Activated CD4-positive, alpha-beta T cell treated with anti-CD3 and anti-CD28 coated beads, Interleukin-2, amount 10 ng/mL, durations not matched to agents 24 days and 14 days (primary cell): ENCODE measurements at regions not wholly inside any gene's neighbourhood (a gene's known extent, or its start where the extent isn't known, plus 50 kb on each side); places are given as distances from the start of the nearest gene placed in this dataset.

Experiments
- DNase-seq: peaks from one replicate; pipeline ENCODE4 v3.0.0; 2022
- H3K27ac Mint-ChIP-seq: one replicate; pipeline ENCODE4 v1.8.0; 2022; ENCODE audit warnings: mild to moderate bottlenecking, mixed read lengths
- H3K27me3 Mint-ChIP-seq: one replicate; pipeline ENCODE4 v1.8.0; 2022; ENCODE audit warnings: mixed read lengths
- H3K36me3 Mint-ChIP-seq: one replicate; pipeline ENCODE4 v1.8.0; 2022; ENCODE audit warnings: low read depth, mild to moderate bottlenecking, mixed read lengths
- H3K4me1 Mint-ChIP-seq: one replicate; pipeline ENCODE4 v1.8.0; 2021; ENCODE audit warnings: mixed read lengths
- H3K4me3 Mint-ChIP-seq: one replicate; pipeline ENCODE4 v1.8.0; 2022; ENCODE audit warnings: mild to moderate bottlenecking, moderate library complexity, mixed read lengths
- H3K9me3 Mint-ChIP-seq: one replicate; pipeline ENCODE4 v1.8.0; 2021; ENCODE audit warnings: mixed read lengths
- intact Hi-C: fragments of 100-400 bp; cut with micrococcal nuclease; formaldehyde crosslinking; loops from one replicate; pipeline ENCODE4 v1.15.1; 2023

DNA sequence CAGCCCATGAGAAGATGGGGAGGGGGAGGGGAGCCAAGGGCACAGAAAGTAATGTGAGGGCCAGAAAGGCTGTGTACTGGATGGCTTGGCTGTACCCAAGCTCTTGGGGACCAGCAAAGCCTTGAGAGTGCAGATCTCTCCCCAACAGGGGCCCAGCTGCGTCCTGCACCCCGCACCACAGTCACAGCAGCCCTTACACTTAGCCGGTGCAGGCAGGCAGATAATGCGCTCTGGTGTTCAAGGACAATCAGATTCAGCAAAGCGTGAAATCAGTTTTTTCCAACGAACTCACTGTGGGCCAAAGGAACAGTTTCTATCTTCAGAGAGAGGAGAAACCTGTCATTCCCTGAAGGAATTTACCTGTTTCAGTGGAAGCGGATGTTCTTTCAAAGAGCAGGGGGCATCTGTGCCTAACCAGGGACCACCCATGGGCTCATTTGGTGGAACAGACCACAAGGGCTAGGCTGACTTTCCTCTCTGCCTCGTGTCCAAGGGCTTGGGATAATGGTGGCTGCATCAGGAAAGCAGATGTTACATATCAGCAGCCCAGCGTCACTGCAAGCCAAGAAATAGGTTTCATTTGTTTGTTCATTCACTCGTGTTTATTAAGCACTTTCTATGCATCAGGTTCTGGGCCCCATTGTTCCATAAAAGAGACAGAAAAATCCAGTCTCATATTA, 81.2 kb upstream of the SPON1 start:
- H3K27me3 Mint-ChIP-seq, result no peaks in the 10 kb centered on the region
- no peak overlapping the region for H3K27ac Mint-ChIP-seq
- H3K9me3 Mint-ChIP-seq, result no peaks in the 10 kb centered on the region
- peaks cover 10% of the 10 kb centered on the region for H3K4me1 Mint-ChIP-seq
- DNase-seq, result no peak
- intact Hi-C loops, result no loop called here
- no peak overlapping the region for H3K4me3 Mint-ChIP-seq
- no peaks in the 10 kb centered on the region for H3K36me3 Mint-ChIP-seq

DNA sequence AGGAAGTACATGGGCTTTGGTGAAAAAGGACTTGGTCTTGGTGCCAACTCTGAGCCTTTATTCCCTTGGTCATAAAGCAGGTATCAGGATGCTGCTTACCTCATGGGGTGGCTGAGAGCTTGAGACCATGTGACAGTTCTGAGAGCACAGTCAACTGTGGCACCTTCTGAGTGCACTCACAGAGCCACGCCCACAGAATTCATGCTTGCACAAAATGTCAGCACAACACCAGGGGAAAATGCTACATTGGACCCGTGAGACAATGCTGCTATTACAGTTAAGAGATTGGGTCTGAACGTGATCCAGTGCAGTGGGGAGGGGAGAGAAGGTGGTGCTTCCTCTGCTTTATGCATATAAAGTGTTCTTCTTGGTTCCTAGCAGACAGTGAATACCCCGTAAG, 79.5 kb upstream of the SPON1 start:
- Mint-ChIP-seq H3K4me1 (peaks cover 5% of the 10 kb centered on the region), H3K27ac (no peak overlapping the region), H3K9me3 (peaks cover 4% of the 10 kb centered on the region), H3K4me3 (no peak overlapping the region), H3K36me3 (no peaks in the 10 kb centered on the region), H3K27me3 (peaks cover 3% of the 10 kb centered on the region)
- intact Hi-C loops, result no loop called here
- no peak for DNase-seq

DNA sequence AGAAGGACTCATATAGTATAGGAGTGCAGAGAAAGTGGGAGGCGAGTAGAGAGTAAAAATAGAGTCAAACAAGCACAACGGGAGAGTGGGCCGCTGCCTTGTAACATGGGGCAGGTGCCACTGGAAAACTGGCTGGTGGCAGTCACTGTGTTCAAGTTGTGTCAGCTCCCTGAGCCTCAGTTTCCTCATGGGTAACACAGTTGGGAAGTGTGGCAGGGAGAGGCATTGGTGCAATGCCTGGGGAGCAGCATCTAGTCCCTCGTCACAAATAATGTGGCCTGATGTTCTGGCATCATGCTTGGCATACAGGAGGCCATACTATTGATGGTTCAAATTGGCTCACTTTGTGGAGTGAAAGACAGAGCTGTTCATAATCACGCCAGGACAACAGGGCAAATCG, 78.9 kb upstream of the SPON1 start:
- Mint-ChIP-seq H3K4me3 (no peak overlapping the region), H3K4me1 (peaks cover 5% of the 10 kb centered on the region), H3K27me3 (peaks cover 3% of the 10 kb centered on the region), H3K9me3 (peaks cover 4% of the 10 kb centered on the region), H3K36me3 (no peaks in the 10 kb centered on the region), H3K27ac (no peak overlapping the region)
- DNase-seq, result no peak
- intact Hi-C loops, result no loop called here

DNA sequence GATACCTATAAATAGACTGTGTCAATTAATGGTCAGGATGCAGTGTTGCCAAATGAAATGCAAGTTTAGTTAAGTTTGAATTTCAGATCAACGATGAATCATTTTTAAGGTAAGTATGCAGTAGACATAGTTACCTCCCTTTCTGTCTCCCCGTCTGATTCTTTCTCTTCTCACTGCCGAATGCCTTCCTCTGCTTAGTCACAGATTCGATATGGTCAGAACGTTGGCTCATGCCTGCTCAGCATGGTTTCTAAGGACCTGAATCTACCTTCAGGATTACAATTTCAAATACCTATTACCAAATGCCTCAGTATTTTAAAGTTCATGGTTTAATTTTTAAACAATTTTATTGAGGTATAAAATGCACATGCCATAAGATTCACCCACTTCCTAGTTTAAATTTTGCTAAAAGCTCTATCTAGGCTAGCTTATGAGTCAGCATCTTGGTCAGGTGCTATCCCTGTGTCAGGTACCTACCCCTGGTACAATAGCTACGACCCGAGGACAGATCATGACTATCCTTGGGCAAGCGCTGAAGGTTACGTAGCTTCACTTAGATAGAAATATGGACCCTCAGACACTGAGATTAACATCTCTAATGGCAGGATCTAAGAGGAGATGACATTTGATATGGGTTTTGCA, 78.2 kb upstream of the SPON1 start:
- Mint-ChIP-seq H3K4me3 (no peak overlapping the region), H3K27me3 (peaks cover 3% of the 10 kb centered on the region)
- intact Hi-C loops, result no loop called here

DNA sequence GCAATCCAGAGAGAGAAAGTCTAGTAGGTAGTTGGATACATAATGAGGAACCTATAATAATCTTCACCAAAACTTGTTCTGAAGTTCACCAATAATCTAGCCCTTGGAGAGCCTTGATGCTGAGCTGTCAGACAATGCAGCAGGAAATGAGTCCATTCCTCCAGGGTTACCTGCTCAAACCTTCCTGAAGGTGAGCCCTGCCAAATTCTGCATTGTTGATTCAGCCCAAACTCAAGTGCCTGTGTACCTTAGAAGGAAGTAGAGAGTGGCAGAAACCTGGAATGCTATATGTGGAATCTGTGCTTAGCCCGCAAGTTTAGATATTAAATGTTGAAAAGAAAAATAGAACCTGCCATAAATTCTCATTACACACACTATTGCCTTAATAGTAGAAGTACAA, 77.4 kb upstream of the SPON1 start:
- no peaks in the 10 kb centered on the region for H3K36me3 Mint-ChIP-seq
- H3K27ac Mint-ChIP-seq, result no peak overlapping the region
- no peak for DNase-seq
- H3K4me3 Mint-ChIP-seq, result no peak overlapping the region
- intact Hi-C loops, result no loop called here
- peaks cover 4% of the 10 kb centered on the region for H3K9me3 Mint-ChIP-seq
- peaks cover 5% of the 10 kb centered on the region for H3K4me1 Mint-ChIP-seq
- H3K27me3 Mint-ChIP-seq, result peaks cover 5% of the 10 kb centered on the region

More for the DNA sequence above, 78.2 kb upstream of the SPON1 start:
- H3K27ac Mint-ChIP-seq, result no peak overlapping the region
- H3K36me3 Mint-ChIP-seq, result no peaks in the 10 kb centered on the region
- no peak for DNase-seq
- H3K4me1 Mint-ChIP-seq, result peaks cover 5% of the 10 kb centered on the region
- peaks cover 4% of the 10 kb centered on the region for H3K9me3 Mint-ChIP-seq

DNA sequence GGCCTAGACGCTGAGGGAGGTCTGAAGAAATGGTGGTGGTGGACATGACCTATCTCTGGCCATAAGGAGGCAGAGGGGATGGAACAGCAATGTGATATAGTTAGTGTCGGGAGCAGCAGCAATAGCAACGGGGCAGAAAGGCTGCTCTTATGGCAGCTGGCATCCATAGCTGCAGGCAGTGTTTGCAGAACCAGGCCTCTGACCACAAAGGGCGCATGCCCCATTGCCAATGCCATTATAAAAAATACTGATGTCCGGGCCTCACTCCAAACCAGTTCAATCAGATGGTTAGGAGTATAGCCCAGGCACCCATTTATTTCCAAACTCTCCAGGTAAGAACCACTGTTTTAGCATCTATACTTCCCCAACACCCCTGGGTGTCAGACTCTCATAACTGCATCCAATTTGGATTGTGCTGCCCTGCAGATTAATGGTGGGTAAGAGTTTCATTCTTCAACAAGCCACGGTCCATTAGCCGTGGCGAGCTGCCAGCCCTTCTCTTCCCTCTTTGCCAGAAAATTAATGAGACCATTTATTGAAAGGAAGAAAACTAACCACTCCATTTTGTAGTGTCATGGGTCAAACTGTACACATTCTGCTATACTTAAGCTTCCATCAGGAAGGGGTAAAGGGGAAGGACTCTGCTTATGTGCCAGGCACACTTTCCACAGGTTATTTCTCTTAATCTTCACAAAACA, 72.8 kb upstream of the SPON1 start:
- H3K4me1 Mint-ChIP-seq, result peaks cover 2% of the 10 kb centered on the region
- peaks cover 25% of the 10 kb centered on the region for H3K27me3 Mint-ChIP-seq
- peaks cover 12% of the 10 kb centered on the region for H3K9me3 Mint-ChIP-seq
- intact Hi-C loops, result no loop called here
- H3K36me3 Mint-ChIP-seq, result no peaks in the 10 kb centered on the region
- H3K4me3 Mint-ChIP-seq, result no peak overlapping the region
- DNase-seq, result peak; percentile 31
- H3K27ac Mint-ChIP-seq, result no peak overlapping the region

DNA sequence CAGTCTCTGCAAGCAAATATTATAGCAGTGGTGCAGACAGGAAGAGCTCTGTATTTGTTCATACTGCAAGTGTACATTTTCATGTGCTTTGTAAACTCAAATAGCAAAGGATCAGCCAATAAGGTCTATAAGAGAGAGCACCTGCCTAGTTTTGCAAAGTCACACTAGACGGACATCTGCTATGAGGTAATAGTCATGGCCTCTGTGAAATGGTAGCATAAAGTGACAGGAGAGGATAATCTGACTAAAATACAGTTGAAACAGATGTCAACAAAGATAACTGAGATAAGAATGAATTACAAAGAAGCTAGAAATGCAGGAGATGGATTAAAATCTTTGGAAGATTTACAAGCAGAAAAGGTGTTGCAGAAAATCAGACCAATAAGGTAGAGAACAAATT, 70.6 kb upstream of the SPON1 start:
- peaks cover 2% of the 10 kb centered on the region for H3K4me1 Mint-ChIP-seq
- intact Hi-C loops, result no loop called here
- no peak overlapping the region for H3K4me3 Mint-ChIP-seq
- H3K27ac Mint-ChIP-seq, result no peak overlapping the region
- peaks cover 13% of the 10 kb centered on the region for H3K9me3 Mint-ChIP-seq
- no peaks in the 10 kb centered on the region for H3K36me3 Mint-ChIP-seq
- DNase-seq, result no peak
- H3K27me3 Mint-ChIP-seq, result peaks cover 31% of the 10 kb centered on the region

DNA sequence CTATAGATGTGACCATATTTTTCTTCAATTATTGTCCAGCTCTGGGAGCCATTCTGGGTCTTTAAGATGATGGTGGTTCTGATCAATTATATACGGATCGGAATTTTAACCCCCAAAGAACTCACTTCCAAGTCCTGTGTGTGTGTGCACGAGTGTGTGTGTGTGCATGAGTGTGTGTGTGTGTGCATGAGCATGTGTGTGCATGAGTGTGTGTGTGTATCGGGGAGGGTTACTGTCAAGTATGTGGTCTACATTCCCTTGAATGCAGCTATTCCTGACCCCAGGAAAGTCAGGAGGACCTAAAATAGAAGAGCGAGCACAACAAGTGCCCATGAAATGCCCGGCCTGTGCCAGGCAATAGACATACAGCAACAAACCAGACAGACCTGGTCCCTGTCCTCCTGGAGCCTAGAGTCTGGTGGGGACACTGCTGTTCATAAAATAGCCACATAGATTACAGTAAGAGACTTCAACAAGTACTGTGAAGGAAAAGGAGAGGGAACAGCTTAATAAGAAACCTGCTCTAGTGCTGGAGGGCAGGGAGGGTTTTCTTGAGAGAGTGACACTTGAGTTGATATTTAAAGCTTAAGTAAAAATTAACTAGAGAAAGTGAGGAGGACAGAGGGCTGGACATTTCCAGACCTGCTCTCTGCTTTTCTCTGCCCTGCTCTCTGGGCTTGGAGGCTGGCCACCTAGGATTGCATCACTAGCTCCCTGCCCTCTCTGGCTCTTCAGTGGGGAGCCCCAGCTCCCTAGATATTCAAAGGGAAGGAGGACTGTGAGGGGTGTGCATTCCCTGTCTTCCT, 66.1 kb upstream of the SPON1 start:
- Mint-ChIP-seq H3K9me3 (peaks cover 12% of the 10 kb centered on the region), H3K36me3 (no peaks in the 10 kb centered on the region), H3K27me3 (peaks cover 43% of the 10 kb centered on the region), H3K4me1 (peaks cover under 1% of the 10 kb centered on the region), H3K4me3 (no peak overlapping the region), H3K27ac (no peak overlapping the region)
- intact Hi-C loops, result no loop called here
- DNase-seq, result no peak

DNA sequence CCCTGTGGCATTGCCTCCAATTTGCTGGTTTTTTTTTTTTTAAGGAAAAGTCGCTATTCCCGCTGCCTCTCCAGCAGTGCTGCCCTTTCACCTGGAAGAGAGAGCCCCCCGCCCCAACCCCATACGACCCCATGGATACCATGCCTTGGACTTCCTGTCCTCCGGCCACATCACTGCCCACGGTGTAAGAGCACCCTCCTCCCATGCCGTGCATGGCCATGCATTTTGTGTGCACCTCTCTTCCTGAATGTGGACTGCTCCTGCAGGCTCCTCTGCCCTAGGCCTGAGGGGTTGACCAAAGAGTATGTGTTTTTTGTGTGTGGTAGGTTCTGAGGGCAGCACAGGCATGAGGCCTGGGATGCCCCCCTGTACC, 65.6 kb upstream of the SPON1 start:
- DNase-seq, result no peak
- Mint-ChIP-seq H3K27ac (no peak overlapping the region), H3K4me3 (no peak overlapping the region), H3K27me3 (peaks cover 42% of the 10 kb centered on the region), H3K9me3 (peaks cover 11% of the 10 kb centered on the region), H3K4me1 (no peaks in the 10 kb centered on the region), H3K36me3 (no peaks in the 10 kb centered on the region)
- intact Hi-C loops, result no loop called here

DNA sequence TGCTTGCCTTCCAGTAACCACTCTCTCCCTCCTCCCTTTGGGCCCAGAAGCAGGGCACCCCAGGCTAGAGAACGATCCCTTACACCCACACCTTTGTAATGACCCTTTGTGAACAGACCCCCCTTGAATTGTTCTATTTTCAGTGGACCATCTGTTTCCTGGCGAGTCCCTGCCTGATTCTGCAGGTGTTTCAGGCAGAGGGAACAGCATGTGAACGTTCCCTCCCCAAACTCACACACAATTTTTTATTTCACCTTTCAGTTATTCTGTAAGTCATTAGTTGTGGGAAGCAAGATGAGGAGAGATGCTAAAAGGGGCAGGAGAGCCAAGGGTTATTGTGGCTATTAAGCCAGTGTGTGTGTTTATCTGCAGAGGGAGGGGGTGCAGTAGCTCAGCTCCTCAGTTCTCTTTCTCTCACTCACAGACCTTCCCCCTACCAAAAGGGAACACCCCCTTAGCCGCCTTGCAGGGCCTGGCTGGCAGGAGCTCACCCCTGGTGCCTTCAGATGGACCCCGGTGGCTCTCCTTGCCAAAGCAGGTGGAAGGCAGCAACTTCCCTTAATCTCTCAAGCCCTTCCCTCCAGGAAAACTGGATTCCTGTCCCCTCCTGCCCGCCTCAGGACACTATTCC, 64.8 kb upstream of the SPON1 start:
- Mint-ChIP-seq H3K9me3 (peaks cover 9% of the 10 kb centered on the region), H3K27ac (no peak overlapping the region), H3K36me3 (no peaks in the 10 kb centered on the region), H3K27me3 (peaks cover 39% of the 10 kb centered on the region), H3K4me1 (no peaks in the 10 kb centered on the region), H3K4me3 (no peak overlapping the region)
- DNase-seq, result no peak
- intact Hi-C loops, result no loop called here

DNA sequence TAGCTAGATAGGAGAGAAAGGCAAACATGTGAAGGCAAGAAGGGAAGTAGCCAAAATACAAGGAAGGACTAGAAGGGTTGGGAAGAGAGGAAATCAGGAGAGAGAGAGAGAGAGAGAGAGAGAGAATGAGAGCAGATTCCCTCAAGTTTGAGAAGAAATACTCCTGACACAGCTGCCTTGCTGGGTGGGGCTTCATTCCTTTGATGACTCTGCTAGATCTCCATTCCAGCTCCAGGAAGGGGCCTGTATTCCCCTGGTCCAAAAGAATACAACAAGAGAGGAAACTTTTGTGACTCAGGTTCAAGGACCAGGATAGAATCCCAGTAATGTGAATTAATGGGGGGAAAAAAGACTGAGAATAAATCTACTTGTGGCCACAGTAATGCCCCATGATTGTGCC, 62.9 kb upstream of the SPON1 start:
- no peak overlapping the region for H3K4me3 Mint-ChIP-seq
- peaks cover 25% of the 10 kb centered on the region for H3K27me3 Mint-ChIP-seq
- intact Hi-C loops, result no loop called here
- H3K36me3 Mint-ChIP-seq, result no peaks in the 10 kb centered on the region
- no peak overlapping the region for H3K27ac Mint-ChIP-seq
- H3K4me1 Mint-ChIP-seq, result no peaks in the 10 kb centered on the region
- H3K9me3 Mint-ChIP-seq, result peaks cover 9% of the 10 kb centered on the region
- no peak for DNase-seq

DNA sequence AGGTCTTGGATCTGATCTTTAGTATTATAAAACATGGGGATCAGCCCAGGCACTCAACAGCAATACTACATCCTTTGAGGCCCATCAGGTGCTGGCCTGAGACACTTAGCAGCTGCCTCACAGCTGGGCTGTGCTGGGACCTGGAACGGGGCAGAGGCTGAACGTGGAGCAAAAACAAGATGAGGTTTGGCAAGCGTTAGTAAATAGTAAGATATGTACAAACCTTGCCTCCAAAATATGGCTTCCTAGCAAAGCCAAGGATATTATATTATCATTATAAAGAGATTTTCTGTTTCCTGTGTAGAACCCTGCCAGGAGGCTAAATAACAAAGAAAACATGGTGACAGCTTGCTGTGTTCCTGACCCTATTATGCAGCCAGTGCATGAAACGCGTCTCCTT, 60.0 kb upstream of the SPON1 start:
- intact Hi-C loops, result no loop called here
- Mint-ChIP-seq H3K27me3 (peaks cover 18% of the 10 kb centered on the region), H3K27ac (no peak overlapping the region), H3K4me3 (no peak overlapping the region), H3K36me3 (no peaks in the 10 kb centered on the region), H3K9me3 (peaks cover 6% of the 10 kb centered on the region), H3K4me1 (no peaks in the 10 kb centered on the region)
- no peak for DNase-seq

DNA sequence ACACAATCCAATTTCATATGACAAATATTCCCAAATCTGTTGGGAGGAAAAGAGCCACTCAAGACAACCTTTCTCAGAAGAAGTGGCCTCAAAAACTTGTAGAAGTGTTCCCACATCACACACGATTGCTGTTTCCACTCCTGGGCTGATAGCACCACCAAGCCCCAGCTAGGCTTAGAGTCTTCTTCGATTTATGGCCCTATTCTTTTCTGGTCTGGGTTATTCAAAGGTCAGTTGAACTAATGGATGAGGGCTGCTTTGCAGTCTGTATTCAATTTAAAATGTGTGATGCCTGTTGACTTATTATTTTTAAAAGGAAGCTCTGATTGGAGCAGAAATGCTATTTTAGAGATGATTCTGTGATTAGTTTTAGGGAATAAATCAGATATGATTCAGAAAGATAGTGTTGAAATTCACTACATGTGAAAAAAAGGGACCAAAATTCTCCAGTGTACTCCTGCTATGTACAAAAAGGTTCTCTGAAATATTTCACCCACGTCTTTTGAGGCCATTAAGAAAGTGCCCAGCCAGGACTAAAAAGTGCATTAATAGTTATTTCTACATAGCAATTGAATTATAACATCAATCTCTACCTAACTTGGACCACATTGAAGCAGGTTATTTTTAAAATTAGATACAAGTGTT, 57.3 kb upstream of the SPON1 start:
- DNase-seq, result no peak
- H3K9me3 Mint-ChIP-seq, result peaks cover 19% of the 10 kb centered on the region
- H3K27ac Mint-ChIP-seq, result no peak overlapping the region
- H3K36me3 Mint-ChIP-seq, result no peaks in the 10 kb centered on the region
- peaks cover 14% of the 10 kb centered on the region for H3K27me3 Mint-ChIP-seq
- H3K4me3 Mint-ChIP-seq, result no peak overlapping the region
- intact Hi-C loops, result no loop called here
- no peaks in the 10 kb centered on the region for H3K4me1 Mint-ChIP-seq
